SK-N-SH treated with all-trans-retinoic acid at 6 μM for 48 hours (cell line): ENCODE measurements at regions not wholly inside any gene's neighbourhood (a gene's known extent, or its start where the extent isn't known, plus 50 kb on each side); places are given as distances from the start of the nearest gene placed in this dataset.

ENCODE experiments used
- ATAC-seq: fragments of 200-7000 bp; cut with Tn5 transposase; 3 replicates; pipeline ENCODE4 v1.9.1; 2020; ENCODE audit warnings: mild to moderate bottlenecking, moderate library complexity
- ARNTL ChIP-seq: fragments of 450-650 bp; formaldehyde crosslinking; IDR thresholded peaks from 2 replicates; pipeline ENCODE4 v1.5.0; 2020; ENCODE audit warnings: low read depth, mild to moderate bottlenecking, moderate library complexity, borderline replicate concordance
- BACH2 ChIP-seq: fragments of 250-450 bp; sonication (Bioruptor Pico); IDR thresholded peaks from 2 replicates; pipeline ENCODE4 v1.9.0; 2021; ENCODE audit warnings: mild to moderate bottlenecking, borderline replicate concordance
- CREB5 ChIP-seq: fragments of 250-450 bp; sonication (Bioruptor Pico); IDR thresholded peaks from 2 replicates; pipeline ENCODE4 v1.5.1; 2020; ENCODE audit warnings: low read depth, mild to moderate bottlenecking, moderate library complexity
- CSDC2 ChIP-seq: fragments of 250-450 bp; sonication (Bioruptor Pico); IDR thresholded peaks from 2 replicates; pipeline ENCODE4 v1.5.0; 2020; ENCODE audit warnings: mild to moderate bottlenecking, moderate library complexity
- CSRNP3 ChIP-seq: fragments of 250-450 bp; sonication (Bioruptor Pico); IDR thresholded peaks from 2 replicates; pipeline ENCODE4 v1.5.1; 2021; ENCODE audit warnings: mild to moderate bottlenecking, moderate library complexity
- ESRRG ChIP-seq: fragments of 250-450 bp; sonication (Bioruptor Pico); IDR thresholded peaks from 2 replicates; pipeline ENCODE4 v1.6.1; 2021; ENCODE audit warnings: mild to moderate bottlenecking
- GLIS3 ChIP-seq: fragments of 250-450 bp; sonication (Bioruptor Pico); IDR thresholded peaks from 2 replicates; pipeline ENCODE4 v1.5.0; 2020; ENCODE audit warnings: mild to moderate bottlenecking, moderate library complexity
- ISL1 ChIP-seq: fragments of 250-450 bp; sonication (Bioruptor Pico); IDR thresholded peaks from 2 replicates; pipeline ENCODE4 v2.1.2; 2022; ENCODE audit warnings: mild to moderate bottlenecking, moderate library complexity
- OSR1 ChIP-seq: fragments of 250-450 bp; sonication (Bioruptor Pico); IDR thresholded peaks from 2 replicates; pipeline ENCODE4 v1.8.0; 2022; ENCODE audit warnings: moderate library complexity, mild to moderate bottlenecking, inconsistent platforms
- PATZ1 ChIP-seq: fragments of 250-450 bp; sonication (Bioruptor Pico); IDR thresholded peaks from 2 replicates; pipeline ENCODE4 v1.8.0; 2020; ENCODE audit warnings: mild to moderate bottlenecking, moderate library complexity, borderline replicate concordance
- POU6F1 ChIP-seq: fragments of 250-450 bp; sonication (Bioruptor Pico); IDR thresholded peaks from 2 replicates; pipeline ENCODE4 v1.8.0; 2021; ENCODE audit warnings: low read depth, mild to moderate bottlenecking, moderate library complexity, borderline replicate concordance
- PPARA ChIP-seq: fragments of 250-450 bp; sonication (Bioruptor Pico); IDR thresholded peaks from 2 replicates; pipeline ENCODE4 v1.5.0; 2020; ENCODE audit warnings: mild to moderate bottlenecking, borderline replicate concordance
- RARB ChIP-seq: fragments of 250-450 bp; sonication (Bioruptor Pico); IDR thresholded peaks from 2 replicates; pipeline ENCODE4 v1.8.0; 2021; ENCODE audit warnings: mild to moderate bottlenecking, moderate library complexity
- TCF4 ChIP-seq: fragments of 250-450 bp; sonication (Bioruptor Pico); IDR thresholded peaks from 2 replicates; pipeline ENCODE4 v1.8.0; 2021; ENCODE audit warnings: mild to moderate bottlenecking, moderate library complexity, borderline replicate concordance
- TOX ChIP-seq: fragments of 250-450 bp; sonication (Bioruptor Pico); IDR thresholded peaks from 2 replicates; pipeline ENCODE4 v1.8.0; 2021; ENCODE audit warnings: mild to moderate bottlenecking, moderate library complexity, borderline replicate concordance
- TSHZ2 ChIP-seq: fragments of 250-450 bp; sonication (Bioruptor Pico); IDR thresholded peaks from 2 replicates; pipeline ENCODE4 v1.5.0; 2020; ENCODE audit warnings: mild to moderate bottlenecking, moderate library complexity
- ZC3H10 ChIP-seq: fragments of 250-450 bp; sonication (Bioruptor Pico); IDR thresholded peaks from 2 replicates; pipeline ENCODE4 v1.5.1; 2021; ENCODE audit warnings: mild to moderate bottlenecking, moderate library complexity
- ZFP30 ChIP-seq: fragments of 450-650 bp; formaldehyde crosslinking; IDR thresholded peaks from 2 replicates; pipeline ENCODE4 v1.5.0; 2022; ENCODE audit warnings: mild to moderate bottlenecking, moderate library complexity
- ZNF565 ChIP-seq: fragments of 450-650 bp; formaldehyde crosslinking; conservative IDR thresholded peaks from 2 replicates; pipeline ENCODE4 v1.5.0; 2020; ENCODE audit warnings: low read depth, mild to moderate bottlenecking, moderate library complexity
- ZNF70 ChIP-seq: fragments of 450-650 bp; formaldehyde crosslinking; IDR thresholded peaks from 2 replicates; pipeline ENCODE4 v1.5.0; 2020; ENCODE audit warnings: mild to moderate bottlenecking, moderate library complexity
- ZNF8 ChIP-seq: fragments of 450-650 bp; formaldehyde crosslinking; IDR thresholded peaks from 2 replicates; pipeline ENCODE4 v1.5.0; 2020; ENCODE audit warnings: mild to moderate bottlenecking, moderate library complexity

GRCh38 chr4:170581322-170581721 lies 491.6 kb upstream of the AADAT start:
- ATAC-seq = no peak
- TF ChIP-seq CSDC2 (CRISPR knock-in tag) = no peak
- TF ChIP-seq PPARA (CRISPR knock-in tag) = no peak
- TF ChIP-seq ISL1 (CRISPR knock-in tag) = no peak
- no peak for TF ChIP-seq POU6F1 (CRISPR knock-in tag)
- no peak for TF ChIP-seq ESRRG (CRISPR knock-in tag)
- TF ChIP-seq GLIS3 (CRISPR knock-in tag) = no peak
- no peak for TF ChIP-seq ZC3H10 (CRISPR knock-in tag)
- no peak for TF ChIP-seq ARNTL (CRISPR knock-in tag)

GRCh38 chr4:170580651-170581050 lies 490.9 kb upstream of the AADAT start:
- no peak for ATAC-seq
- TF ChIP-seq ESRRG (CRISPR knock-in tag) = no peak
- TF ChIP-seq CSRNP3 (CRISPR knock-in tag) = no peak
- TF ChIP-seq TOX (CRISPR knock-in tag) = no peak
- TF ChIP-seq ZNF70 (CRISPR knock-in tag) = no peak
- TF ChIP-seq ZC3H10 (CRISPR knock-in tag) = no peak
- no peak for TF ChIP-seq CREB5 (CRISPR knock-in tag)
- no peak for TF ChIP-seq BACH2 (CRISPR knock-in tag)
- TF ChIP-seq ZNF565 = no peak
- no peak for TF ChIP-seq OSR1 (CRISPR knock-in tag)
- TF ChIP-seq TSHZ2 = no peak
- no peak for TF ChIP-seq ZNF8 (CRISPR knock-in tag)
- TF ChIP-seq CSDC2 (CRISPR knock-in tag) = no peak
- no peak for TF ChIP-seq GLIS3 (CRISPR knock-in tag)
- TF ChIP-seq ISL1 (CRISPR knock-in tag) = no peak
- TF ChIP-seq TCF4 (CRISPR knock-in tag) = no peak
- no peak for TF ChIP-seq ZFP30 (CRISPR knock-in tag)
- TF ChIP-seq ARNTL (CRISPR knock-in tag) = no peak
- no peak for TF ChIP-seq RARB (CRISPR knock-in tag)
- no peak for TF ChIP-seq PPARA (CRISPR knock-in tag)

- no peak for ATAC-seq
- TF ChIP-seq CREB5 (CRISPR knock-in tag) (no peak), TOX (CRISPR knock-in tag) (no peak), ISL1 (CRISPR knock-in tag) (no peak), RARB (CRISPR knock-in tag) (no peak), TSHZ2 (no peak), PATZ1 (CRISPR knock-in tag) (no peak), OSR1 (CRISPR knock-in tag) (no peak), PPARA (CRISPR knock-in tag) (no peak), POU6F1 (CRISPR knock-in tag) (no peak), ZC3H10 (CRISPR knock-in tag) (no peak)
Measured at GRCh38 chr4:170538821-170539473, 449.2 kb upstream of the AADAT start.
